ENCODE measurements at regions not wholly inside any gene's neighbourhood (a gene's known extent, or its start where the extent isn't known, plus 50 kb on each side); places are given as distances from the start of the nearest gene placed in this dataset.

DNA sequence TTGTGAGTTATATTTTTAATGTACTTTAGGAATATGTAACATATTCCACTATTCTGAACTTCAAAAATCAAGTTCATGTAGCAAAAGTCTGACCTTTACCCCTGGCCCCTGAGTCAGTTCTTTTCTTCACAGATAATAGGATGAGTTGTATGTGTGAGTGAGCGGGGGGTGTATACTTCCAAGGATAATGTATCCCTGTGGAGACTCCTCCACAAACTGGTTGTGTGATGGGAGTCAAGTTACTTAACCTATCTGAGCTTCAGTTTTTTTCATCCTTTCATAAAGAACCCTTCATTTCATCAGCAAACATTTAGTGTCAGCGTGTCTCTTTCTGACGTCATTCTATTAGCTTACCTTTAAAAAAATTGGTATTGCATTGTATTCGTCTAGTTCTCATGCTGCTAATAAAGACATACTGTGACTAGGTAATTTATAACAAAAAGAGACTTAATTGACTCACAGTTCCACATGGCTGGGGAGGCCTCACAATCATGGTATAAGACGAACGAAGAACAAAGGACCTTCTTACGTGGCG lies 288.1 kb upstream of the GPC6 start:
- DNase-seq = no peak

DNA sequence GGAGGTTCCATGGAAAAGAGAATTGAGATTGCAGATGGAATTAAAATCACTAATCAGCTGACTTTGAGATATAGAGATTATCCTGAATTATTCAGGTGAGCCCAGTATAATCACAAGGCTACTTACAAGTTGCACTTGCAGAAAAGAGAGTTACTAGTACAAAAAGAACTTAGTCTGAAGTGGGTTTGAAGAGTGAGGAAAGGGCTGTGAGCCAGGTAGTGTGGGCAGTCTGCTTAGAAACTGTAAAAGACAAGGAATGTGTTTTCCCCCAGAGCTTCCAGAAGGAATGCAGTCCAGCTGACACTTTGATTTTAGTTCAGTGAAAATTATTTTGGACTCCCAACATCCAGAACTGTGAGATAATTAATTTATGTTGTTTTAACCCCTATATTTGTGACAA lies 285.4 kb upstream of the GPC6 start:
- DNase-seq = no peak

DNA sequence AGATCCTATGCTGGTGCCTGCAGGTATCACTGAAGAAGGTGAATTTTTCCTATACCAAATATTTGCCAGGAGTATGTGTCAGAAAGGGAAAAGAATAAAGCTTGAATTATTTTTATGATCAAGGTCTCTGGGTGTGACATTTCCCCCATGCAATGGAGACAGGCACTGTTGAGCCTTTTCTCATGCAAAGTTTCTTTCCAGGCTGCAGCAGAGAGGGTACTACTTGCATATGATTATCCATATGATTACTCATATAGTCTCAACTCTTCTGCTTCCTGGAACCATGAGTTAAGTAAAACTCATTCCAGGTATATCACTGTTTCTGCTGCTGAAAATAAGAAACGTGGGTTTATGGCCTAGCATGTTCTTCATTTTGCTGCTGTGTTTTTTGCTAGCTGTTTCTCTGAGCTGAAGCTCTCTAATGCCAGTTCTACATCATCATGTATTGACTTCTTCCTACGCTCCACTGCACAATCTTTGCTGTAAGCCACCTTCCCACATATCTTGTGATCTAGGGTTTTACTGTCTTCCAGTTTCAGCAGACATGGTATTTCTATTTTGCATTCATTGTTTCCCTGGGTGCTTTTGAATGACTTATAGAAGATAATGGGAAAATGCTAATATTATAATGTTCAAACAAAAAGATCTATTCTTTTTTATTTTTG lies 278.7 kb upstream of the GPC6 start:
- DNase-seq = no peak

DNA sequence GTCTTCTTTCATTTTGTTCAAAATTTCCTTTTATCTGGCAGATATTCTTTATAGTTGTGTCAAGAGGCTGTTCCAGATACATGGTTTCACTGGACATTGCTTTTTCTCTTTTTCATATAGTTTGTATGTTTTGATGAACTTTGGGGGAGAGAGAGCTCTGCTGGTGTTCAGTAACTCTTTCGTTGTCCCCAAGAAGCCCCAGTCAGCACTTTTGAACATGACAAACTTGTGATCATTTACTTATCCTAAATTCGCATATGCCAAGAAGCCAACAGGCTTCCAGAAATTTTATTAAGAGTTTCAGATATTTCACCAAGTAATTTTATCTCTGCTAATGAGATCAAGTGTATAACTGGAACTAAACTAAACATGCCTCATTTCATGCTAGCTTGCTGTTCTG lies 275.8 kb upstream of the GPC6 start:
- no peak for DNase-seq

DNA sequence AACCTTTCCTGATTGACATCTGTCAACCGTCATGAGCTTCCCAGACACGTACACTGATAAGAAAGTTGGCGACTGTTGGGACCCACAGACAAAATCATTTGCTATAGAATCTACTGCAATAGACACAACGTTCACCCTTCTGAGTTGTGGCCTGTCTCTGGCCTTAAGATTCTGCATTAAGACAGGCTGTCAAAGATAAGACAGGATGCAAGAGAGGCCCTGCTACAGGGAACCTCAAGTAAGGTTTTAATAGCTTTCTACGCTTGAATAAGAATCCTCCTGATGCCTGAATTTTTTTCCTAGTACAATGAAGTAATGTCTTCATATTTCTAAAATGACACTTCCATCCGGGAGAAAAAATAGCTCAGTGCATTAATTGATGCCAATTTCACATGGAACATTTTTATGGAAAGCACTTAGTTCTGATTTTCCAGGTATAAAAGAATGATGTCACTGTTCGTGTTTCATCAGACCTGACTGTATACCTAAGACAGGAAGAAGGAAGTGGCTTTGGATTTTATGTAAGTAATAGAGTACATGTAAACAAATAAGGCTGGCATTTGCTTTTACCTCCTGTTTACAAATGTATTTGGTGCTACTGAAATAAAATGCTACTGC lies 275.2 kb upstream of the GPC6 start:
- no peak for DNase-seq

DNA sequence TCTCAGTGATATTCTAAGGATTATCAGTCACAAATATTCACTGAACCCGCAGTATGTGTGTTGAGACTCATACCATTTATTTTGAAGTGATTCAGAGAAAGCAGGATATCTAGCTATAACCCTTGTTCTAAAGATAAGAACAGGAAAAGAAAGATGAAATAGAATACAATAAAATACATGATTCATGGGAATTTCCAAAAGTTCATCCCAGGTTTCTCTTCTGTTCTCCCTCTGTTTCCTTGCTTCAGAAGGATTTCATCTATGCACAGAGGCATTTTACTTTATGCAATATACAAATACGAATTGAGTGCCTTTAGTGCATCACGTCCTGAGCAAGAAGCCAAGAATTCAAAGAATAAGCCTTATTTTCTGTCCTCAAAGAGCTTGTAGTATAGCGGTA lies 274.4 kb upstream of the GPC6 start:
- DNase-seq = no peak

DNA sequence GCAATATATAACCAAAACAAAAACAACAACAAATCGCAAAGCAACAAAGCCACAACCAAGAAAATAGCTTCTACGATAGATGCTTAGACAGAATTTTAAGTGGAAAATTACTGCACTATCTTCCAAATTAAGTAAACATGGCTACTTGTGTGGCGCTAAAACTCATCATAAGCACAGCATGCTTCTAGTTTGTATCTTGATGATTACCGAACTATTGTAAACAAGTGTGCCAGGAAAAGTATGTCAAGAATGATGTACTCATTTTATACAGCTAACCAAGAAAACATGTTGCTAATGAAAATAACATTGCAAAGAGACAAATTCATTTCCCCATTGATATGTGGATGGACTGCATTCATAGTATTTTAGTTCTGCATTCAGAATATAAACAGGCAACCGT lies 271.9 kb upstream of the GPC6 start:
- no peak for DNase-seq

DNA sequence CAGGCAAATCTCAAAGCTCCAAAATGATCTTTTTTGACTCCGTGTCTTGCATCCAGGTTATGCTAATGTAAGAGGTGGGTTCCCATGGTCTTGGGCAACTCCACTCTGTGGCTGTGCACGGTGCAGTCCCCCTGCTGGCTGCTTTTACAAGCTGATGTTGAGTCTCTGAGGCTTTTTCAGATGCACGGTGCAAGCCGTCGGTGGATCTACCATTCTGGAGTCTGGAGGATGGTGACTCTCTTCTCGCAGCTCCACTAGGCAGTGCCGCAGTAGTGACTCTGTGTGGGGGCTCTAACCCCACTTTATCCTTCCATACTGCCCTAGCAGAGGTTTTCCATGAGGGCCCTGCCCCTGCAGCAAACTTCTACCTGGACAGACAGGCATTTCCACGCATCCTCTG lies 266.8 kb upstream of the GPC6 start:
- DNase-seq = no peak

DNA sequence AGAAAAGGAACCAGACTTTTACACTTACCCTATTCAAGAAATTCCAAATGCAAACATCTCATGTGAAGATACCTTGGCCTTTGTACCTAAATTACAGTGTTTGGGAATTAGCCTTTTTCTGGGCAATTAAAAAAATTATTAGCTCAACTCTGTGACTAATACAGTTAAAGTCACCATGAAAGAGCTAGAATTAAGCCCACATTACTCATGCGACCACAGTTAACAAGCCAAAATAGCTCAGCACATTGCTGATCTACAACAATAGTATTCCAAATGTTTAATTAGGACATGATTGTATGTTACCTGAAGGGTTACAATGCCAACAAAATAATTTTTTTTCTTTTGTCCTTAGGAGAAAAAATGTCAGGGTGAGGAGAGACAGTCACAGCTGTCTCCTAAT lies 263.6 kb upstream of the GPC6 start:
- DNase-seq = no peak

DNA sequence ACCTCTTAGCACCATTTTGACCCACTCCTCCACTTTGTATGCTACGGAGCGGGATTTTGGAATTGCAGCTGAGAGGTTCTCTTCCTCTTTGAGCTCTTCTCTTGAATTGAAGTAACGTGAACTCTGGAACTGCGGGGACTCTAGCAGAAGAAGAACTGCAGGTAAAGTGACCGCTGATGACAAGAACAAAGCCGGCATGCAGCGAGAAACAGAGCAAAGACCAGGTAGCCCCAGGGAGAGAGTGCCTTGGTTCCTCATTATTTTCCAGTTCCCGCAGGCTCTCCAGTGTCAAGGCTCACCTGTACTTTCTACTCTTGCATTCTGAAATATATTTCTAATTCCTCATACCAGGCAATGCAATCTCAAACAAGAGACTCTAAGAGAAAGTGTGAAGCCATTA lies 260.3 kb upstream of the GPC6 start:
- no peak for DNase-seq

DNA sequence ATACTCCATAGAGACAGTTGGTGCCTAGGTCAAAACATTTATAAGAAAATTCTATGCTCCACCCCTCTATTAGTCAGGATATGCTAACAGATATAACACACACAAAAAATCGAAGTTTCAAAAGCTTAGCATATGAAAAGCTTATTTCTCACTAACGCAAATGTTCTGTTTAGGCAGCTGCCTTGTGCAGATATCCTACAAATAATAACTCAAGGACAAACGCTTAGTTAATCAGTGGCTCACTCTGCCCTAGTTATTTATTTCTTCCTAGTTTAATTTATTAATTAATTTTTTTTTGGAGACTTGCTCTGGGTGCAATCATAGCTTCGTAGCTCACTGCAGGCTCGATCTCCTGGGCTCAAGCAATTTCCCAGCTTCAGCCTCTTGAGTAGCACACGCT lies 259.7 kb upstream of the GPC6 start:
- no peak for DNase-seq

DNA sequence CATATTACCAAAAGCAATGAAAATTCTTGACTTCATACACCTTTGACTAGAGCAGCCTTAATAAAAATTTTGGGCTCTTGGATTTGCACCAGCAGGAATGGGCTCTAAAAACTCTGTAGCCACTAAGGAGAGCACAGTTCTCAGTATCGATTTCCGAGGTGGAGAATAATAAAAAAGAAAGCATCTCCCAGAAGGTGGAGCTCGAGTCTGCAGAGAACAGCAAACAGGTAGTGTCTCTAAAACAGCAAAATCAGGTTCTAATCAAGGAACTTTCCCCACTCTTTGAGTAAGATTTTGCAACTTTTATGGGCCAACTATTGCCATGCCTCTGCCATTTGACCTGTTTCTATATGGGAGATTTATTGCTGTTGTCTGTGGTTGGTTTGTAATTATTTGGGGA lies 258.7 kb upstream of the GPC6 start:
- no peak for DNase-seq

DNA sequence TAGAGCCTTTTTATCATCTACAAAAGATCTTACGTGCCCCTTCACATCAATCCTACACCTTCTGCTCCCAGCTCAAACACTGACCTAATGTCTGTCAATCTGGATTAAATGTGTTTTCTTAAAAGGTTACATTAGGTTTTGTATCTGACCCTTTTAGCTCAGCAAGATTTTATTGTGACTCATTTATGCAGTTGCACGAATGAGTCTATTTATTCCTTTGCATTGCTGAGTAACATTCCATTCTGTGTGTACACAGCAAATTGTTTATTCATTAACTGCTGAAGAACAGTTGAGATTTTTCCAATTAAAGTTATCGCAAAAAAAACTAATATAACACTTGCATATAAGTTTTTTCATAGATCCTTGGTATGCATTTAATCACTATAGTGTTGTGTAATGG lies 253.9 kb upstream of the GPC6 start:
- no peak for DNase-seq

DNA sequence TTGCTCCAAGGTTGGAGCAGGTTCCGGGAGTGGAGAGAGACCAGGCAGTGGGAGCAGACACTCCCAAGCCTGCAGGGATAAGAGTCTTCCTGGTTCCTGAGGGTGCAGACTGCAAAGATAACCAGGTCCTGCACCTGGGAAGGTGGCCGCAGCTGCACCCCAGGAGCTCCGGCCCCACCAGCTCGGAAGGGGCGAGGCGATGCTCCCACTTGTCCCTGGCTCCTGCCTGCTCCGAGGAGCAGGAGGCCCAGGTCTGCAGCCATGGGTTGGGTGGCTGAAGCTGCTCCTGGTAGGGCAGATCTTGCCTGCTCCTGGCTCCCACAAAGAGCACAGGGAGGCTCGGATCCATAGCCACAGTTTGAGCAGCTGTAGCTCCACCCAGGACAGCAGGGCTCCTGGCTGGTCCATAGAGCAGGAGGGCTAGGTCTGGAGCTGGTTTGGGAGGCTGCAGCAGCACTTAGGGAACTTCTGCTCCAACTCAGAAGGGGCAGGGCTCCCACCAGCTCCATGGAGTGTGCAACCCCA lies 251.6 kb upstream of the GPC6 start:
- no peak for DNase-seq

DNA sequence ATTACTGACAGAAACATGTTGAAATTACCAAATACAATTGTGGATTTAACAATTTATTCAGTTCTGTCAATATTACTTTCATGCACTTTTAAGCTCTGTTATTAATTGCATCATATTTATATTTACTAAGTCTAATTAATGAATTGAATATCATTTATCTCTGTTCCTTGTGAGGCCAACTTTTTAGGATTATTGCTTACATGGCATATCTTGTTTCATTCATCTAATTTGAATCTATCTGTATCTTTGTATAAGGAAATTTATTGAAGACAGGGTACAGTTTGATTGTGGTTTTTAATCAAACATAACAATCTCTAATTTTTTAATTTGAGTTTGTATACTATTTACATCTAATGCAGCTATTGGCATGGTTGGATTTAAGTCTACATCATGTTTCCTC lies 249.9 kb upstream of the GPC6 start:
- no peak for DNase-seq

DNA sequence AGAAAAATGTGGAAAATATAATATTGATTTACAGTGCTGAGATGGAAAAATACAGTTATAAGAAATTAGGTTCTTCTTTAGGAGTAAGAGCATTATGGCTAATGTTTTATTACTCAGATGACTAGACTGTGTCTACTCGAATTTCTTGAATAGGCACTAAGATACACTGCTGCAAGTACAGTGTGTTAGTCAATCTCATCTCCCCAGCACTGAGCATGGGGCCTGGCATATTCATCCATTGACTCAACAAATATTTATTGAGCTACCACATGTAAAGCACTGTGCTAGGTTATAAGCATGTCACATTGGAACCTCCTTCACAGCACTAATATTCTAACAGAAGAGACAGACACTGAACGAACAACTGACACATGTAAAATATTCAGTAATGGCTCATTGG lies 242.5 kb upstream of the GPC6 start:
- no peak for DNase-seq

DNA sequence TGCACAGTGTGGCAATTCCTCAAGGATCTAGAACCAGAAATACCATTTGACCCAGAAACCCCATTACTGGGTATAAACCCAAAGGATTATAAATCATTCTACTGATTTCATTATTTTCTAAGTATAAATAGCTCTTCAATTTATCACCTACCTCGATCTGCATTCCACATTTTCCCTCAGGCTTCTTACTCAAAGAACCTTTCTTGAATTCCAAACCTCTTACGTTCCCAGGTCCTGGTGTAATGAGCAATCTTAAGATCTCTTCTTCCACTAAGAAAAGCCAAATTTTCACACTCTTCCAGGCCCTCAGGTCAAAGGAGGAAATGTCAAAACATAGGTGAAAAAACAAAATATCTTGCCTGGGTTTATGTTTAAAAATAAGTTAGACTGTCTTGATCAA lies 237.3 kb upstream of the GPC6 start:
- DNase-seq = no peak

DNA sequence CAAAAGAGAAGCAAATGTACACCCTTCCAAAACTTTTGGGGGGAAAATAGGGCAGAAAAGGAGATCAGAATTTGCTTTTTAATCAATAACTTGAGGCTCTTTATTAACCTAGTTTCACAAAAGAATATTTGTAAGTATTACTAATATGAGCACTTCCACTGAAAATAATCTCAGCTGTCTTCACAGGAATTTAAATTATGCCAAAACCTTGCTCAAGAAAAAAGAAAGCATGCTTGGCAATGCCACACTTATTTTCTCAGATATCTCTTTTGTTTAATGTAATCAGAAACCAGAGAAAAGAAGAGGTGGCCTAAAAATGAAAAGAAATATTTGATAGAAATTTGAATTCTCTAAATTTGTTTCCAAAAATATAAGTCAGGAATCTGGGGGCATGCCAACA lies 234.9 kb upstream of the GPC6 start:
- no peak for DNase-seq

DNA sequence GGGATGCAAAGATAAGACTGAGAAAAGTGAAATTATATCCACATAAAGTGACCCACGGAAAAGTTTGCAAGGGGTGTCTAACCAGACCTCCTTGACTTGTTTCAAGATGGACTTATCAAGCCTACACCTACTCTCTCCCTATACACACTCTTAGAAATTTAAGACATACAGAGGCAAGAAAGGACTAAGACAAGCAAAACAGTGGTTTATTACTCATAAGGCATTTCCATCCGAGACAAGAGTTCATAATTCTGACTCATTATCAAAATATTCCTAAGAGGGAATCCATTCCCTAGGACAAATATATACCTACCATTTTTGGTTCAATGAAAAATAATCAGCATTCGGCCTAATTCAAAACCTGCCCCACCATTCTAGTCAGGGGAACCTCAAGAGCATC lies 232.6 kb upstream of the GPC6 start:
- no peak for DNase-seq

DNA sequence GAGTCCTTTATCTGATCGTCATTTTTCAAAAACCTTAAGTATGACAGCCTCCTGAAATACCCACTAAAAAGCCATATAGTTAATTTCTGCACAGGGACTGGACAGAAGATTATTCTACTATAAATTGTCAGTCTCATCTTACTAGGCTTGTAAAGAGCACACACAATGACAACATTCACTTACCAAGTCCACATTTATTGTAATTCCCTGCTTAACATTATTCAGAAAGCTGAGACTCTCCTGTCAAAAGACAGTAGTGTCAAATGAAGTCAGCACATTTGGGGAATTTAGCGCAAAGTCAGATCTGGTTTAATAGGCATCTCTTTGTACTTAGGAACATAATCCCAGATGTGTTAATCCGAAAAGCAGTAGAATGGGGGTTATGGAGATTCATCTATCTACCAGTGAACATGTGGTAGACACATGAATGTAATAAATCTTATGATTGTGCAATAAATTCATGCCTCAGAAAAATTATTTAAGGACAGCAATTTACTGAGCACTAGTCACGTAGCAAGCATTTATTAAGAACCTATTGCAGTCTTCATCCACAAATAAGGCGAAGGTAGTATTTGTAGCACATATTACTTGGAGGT lies 224.6 kb upstream of the GPC6 start:
- no peak for DNase-seq

DNA sequence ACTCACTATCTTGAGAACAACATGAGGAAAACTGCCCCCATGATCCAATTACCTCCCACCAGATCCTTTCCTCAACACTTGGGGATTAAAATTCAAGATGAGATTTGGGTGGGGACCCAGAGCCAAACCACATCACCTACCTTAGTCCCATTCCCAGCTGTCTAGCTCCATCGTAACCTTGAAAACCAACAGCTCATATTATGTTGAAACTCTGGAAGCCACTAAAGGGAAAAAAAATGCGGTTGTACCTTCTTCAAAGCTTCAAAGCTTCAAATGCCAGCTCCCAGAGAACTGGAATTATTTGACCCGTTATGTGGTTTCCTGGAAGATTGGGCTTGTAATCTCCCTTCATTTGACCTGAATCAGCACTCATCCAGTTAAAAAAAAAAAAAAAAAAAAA lies 223.1 kb upstream of the GPC6 start:
- DNase-seq = no peak

DNA sequence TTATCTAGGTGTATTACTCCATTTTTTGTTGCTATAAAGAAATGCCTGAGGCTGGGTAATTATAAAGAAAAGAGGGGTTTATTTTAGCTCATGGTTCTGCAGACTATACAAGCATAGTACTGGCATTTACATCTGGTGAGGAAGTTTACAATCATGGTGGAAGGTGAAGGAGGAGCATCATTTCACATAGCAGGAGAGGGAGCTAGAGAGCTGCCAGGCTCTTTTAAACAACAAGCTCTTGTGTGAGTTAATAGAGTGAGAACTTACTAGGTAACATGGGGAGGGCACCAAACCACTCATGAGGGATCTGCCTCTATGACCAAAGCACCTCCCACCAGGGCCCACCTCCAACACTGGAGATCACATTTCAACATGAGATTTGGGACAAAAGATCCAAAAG lies 221.7 kb upstream of the GPC6 start:
- DNase-seq = no peak

DNA sequence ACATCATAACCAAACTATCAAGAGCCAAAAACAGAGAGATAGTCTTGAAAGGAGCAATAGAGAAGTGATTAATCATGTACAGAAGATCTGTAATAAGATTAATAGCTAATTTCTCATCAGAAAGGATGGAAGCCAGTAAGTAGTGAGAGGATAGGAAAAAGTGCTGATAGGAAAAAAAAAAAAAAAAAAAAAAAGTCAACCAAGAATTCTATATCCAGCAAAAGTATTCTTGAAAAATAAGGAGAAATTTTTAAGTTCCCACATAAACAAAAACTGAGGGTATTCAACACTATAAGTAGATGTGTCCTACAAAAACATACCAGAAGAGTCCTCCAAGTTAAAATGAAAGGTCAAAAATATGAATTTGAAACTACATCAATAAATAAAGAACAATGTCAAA lies 218.7 kb upstream of the GPC6 start:
- no peak for DNase-seq

DNA sequence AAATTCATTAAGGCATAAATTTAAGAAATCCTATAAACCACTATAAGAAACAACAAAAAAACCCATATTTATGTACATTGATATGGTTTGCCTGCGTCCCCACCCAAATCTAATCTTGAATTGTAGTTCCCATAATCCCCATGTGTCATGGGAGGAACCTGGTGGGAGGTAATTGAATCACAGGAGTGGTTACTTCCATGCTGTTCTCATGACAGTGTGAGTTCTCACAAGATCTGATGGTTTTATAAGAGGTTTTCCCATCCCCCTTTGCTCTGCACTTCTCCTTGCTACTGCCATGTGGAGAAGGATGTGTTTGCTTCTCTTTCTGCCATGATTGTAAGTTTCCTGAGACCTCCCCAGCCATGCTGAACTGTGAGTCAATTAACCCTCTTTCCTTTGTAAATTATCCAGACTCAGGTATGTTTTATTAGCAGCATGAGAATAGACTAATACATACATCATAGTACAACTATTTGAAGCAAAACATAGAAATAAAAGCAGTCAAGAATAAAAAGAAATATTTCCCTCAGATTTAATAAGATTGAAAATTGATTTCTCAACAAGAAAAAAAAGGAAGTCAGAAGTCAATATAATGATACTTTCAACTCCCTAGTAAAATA lies 209.0 kb upstream of the GPC6 start:
- no peak for DNase-seq
